ENCODE measurements at regions not wholly inside any gene's neighbourhood (a gene's known extent, or its start where the extent isn't known, plus 50 kb on each side); places are given as distances from the start of the nearest gene placed in this dataset.

DNA sequence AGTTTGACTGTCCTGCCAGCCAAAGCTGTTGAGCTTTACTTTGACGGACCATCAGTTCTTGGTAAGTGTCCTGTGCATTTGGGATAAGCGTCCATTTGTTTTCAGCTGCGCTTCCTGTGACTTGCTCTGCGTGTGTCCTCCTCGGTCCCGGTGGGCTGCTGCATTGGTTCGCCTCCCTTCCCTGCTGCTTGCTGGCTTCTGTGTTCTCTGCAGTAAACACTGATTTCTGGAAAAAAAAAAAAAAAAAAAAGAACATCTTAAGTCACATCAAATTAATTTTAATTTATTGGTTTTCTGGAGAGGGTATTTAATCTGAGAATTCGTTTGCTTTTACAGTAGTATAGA lies 264.1 kb downstream of the SEC23A start:
- ChIA-PET CTCF (interaction anchor here (0.7 kb wide), 1 partner anchor 13 kb away, joined by 3 read pairs; no protein-coding TSS in a partner anchor), POLR2A (no interaction called here)
- intact Hi-C loops (cut with micrococcal nuclease), result no loop called here
- no peak overlapping the region for H3K27ac Mint-ChIP-seq (ENCODE audit: low read depth, unreplicated experiment)
- H3K4me1 Mint-ChIP-seq (ENCODE audit: insufficient read depth, unreplicated experiment), result no peaks in the 10 kb centered on the region
- H3K9me3 Mint-ChIP-seq (ENCODE audit: unreplicated experiment), result no peaks in the 10 kb centered on the region
- H3K36me3 Mint-ChIP-seq (ENCODE audit: insufficient read depth, unreplicated experiment), result no peaks in the 10 kb centered on the region
- no peak for DNase-seq (ENCODE audit: unreplicated experiment)
- no peaks in the 10 kb centered on the region for H3K27me3 Mint-ChIP-seq (ENCODE audit: insufficient read depth, unreplicated experiment)
- BruUV-seq (replicated peaks), result no TSS peak
- no peak for TF ChIP-seq CTCF (IDR thresholded peaks at IDR 0.05; ENCODE audit: unreplicated experiment)
- no peak overlapping the region for H3K4me3 Mint-ChIP-seq (ENCODE audit: unreplicated experiment)

- Mint-ChIP-seq H3K27me3 (ENCODE audit: insufficient read depth, unreplicated experiment) (no peaks in the 10 kb centered on the region), H3K9me3 (ENCODE audit: unreplicated experiment) (no peaks in the 10 kb centered on the region), H3K36me3 (ENCODE audit: insufficient read depth, unreplicated experiment) (no peaks in the 10 kb centered on the region), H3K4me3 (ENCODE audit: unreplicated experiment) (no peak overlapping the region), H3K4me1 (ENCODE audit: insufficient read depth, unreplicated experiment) (no peaks in the 10 kb centered on the region), H3K27ac (ENCODE audit: low read depth, unreplicated experiment) (no peak overlapping the region)
- BruUV-seq (replicated peaks), result no TSS peak
- DNase-seq (ENCODE audit: unreplicated experiment), result no peak
- no peak for TF ChIP-seq CTCF (IDR thresholded peaks at IDR 0.05; ENCODE audit: unreplicated experiment)
- intact Hi-C loops (cut with micrococcal nuclease), result no loop called here
- ChIA-PET CTCF (interaction anchor here (0.5 to 0.7 kb wide), 2 partner anchors 12 to 892 kb away, joined by 3 read pairs; no protein-coding TSS in a partner anchor), POLR2A (interaction anchor here (0.6 kb wide), 1 partner anchor 677 kb away, joined by 3 read pairs; no protein-coding TSS in a partner anchor)
Measured at GRCh38 chr14:38838049-38838978, 264.7 kb downstream of the SEC23A start.

- no peak for DNase-seq (ENCODE audit: unreplicated experiment)
- H3K4me3 Mint-ChIP-seq (ENCODE audit: unreplicated experiment), result no peak overlapping the region
- no TSS peak for BruUV-seq (replicated peaks)
- no peak for TF ChIP-seq CTCF (IDR thresholded peaks at IDR 0.05; ENCODE audit: unreplicated experiment)
- H3K4me1 Mint-ChIP-seq (ENCODE audit: insufficient read depth, unreplicated experiment), result no peaks in the 10 kb centered on the region
- H3K27me3 Mint-ChIP-seq (ENCODE audit: insufficient read depth, unreplicated experiment), result no peaks in the 10 kb centered on the region
- ChIA-PET POLR2A (interaction anchor here (0.6 kb wide), 1 partner anchor 677 kb away, joined by 3 read pairs; no protein-coding TSS in a partner anchor), CTCF (interaction anchor here (0.5 kb wide), 1 partner anchor 891 kb away, joined by 3 read pairs; no protein-coding TSS in a partner anchor)
- H3K27ac Mint-ChIP-seq (ENCODE audit: low read depth, unreplicated experiment), result no peak overlapping the region
- H3K36me3 Mint-ChIP-seq (ENCODE audit: insufficient read depth, unreplicated experiment), result no peaks in the 10 kb centered on the region
- intact Hi-C loops (cut with micrococcal nuclease), result no loop called here
- no peaks in the 10 kb centered on the region for H3K9me3 Mint-ChIP-seq (ENCODE audit: unreplicated experiment)
Measured at GRCh38 chr14:38837343-38838048, 265.5 kb downstream of the SEC23A start.

- Mint-ChIP-seq H3K27me3 (ENCODE audit: insufficient read depth, unreplicated experiment) (no peaks in the 10 kb centered on the region), H3K9me3 (ENCODE audit: unreplicated experiment) (no peaks in the 10 kb centered on the region), H3K4me3 (ENCODE audit: unreplicated experiment) (no peak overlapping the region), H3K27ac (ENCODE audit: low read depth, unreplicated experiment) (no peak overlapping the region), H3K4me1 (ENCODE audit: insufficient read depth, unreplicated experiment) (no peaks in the 10 kb centered on the region), H3K36me3 (ENCODE audit: insufficient read depth, unreplicated experiment) (no peaks in the 10 kb centered on the region)
- no TSS peak for BruUV-seq (replicated peaks)
- ChIA-PET POLR2A (no interaction called here), CTCF (no interaction called here)
- intact Hi-C loops (cut with micrococcal nuclease), result no loop called here
- DNase-seq (ENCODE audit: unreplicated experiment), result no peak
- TF ChIP-seq CTCF (IDR thresholded peaks at IDR 0.05; ENCODE audit: unreplicated experiment), result no peak
Measured at GRCh38 chr14:38836539-38836938, 266.5 kb downstream of the SEC23A start.

All from MCF 10A (cell line).